ENCODE measurements at regions not wholly inside any gene's neighbourhood (a gene's known extent, or its start where the extent isn't known, plus 50 kb on each side); places are given as distances from the start of the nearest gene placed in this dataset.

DNA sequence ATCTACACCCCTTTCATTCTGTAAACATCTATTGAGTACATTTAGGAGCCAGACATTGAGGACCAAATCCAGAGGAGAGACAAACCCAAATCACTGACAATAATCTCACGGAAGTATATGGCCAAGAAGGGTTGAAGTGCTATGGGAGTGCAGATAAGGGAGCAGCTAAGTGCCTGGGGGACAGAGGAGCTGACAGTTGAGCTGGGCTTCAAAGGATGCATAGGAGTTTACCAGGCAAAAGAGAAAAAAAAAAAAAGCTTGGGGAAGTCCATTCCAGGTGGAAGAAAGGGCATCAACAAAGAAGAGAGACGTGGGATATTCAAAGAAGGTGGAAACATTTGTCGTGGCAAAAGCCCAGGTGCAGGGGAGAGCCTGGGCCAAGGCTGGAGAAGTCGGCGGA, 60.5 kb upstream of the NANOS1 start:
- no peak overlapping the region for H4K8ac ChIP-seq (ENCODE audit: low read depth, low read length)
- H2AK5ac ChIP-seq (ENCODE audit: low read length) = no peak overlapping the region

DNA sequence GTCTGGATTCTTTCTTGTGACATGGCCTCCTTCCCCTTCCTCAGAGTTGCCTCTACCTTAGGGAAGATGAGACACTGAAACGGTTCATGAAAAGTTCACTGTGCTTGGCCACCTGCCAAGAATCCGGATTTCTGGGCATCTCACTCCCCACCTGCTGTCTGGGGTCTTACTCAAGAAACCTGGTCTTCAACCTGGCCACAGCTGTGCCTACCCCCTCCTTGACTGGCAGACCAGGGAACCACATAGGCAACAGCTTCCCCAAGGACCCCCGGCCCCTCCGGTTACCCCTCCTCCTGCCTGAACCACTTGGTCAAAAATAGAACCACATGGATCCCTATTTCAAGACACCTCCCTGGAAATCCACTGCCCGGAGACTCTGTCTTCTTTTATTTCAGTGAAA, 58.7 kb upstream of the NANOS1 start:
- Histone ChIP-seq H3K27me3 (ENCODE audit: insufficient read depth, low read length) (no peaks in the 10 kb centered on the region), H3K36me3 (ENCODE audit: control insufficient read depth in 1 of 2, insufficient read depth in 2 of 2, low read length in 2 of 2) (no peaks in the 10 kb centered on the region), H3K4me2 (ENCODE audit: low read length) (no peak overlapping the region), H3K23ac (ENCODE audit: low read length) (no peak overlapping the region), H4K91ac (ENCODE audit: low read depth, low read length) (no peak overlapping the region), H3K27ac (ENCODE audit: low read depth, low read length) (no peak overlapping the region), H3K9me3 (ENCODE audit: insufficient read depth, low read depth, low read length) (peaks cover 2% of the 10 kb centered on the region), H2AK5ac (ENCODE audit: low read length) (no peak overlapping the region), H3K4me3 (ENCODE audit: low read depth, low read length) (no peak overlapping the region), H2BK120ac (ENCODE audit: insufficient read depth, low read length, poor library complexity) (no peak overlapping the region), H3K4ac (ENCODE audit: low read depth, low read length) (no peak overlapping the region), H3K79me1 (ENCODE audit: low read length) (peaks cover 2% of the 10 kb centered on the region), H3K18ac (ENCODE audit: low read length) (no peak overlapping the region), H2BK12ac (ENCODE audit: low read length) (no peak overlapping the region), H3K9ac (ENCODE audit: low read length) (no peak overlapping the region), H4K12ac (ENCODE audit: low read depth, low read length) (no peak overlapping the region), H4K8ac (ENCODE audit: low read depth, low read length) (no peak overlapping the region), H3K4me1 (ENCODE audit: control insufficient read depth in 1 of 2, insufficient read depth in 2 of 2, low read length in 2 of 2) (peaks cover 4 to 7% of the 10 kb centered on the region in 2 experiments), H3K79me2 (ENCODE audit: control insufficient read depth, insufficient read depth, low read length, poor library complexity) (no peaks in the 10 kb centered on the region), H2AFZ (ENCODE audit: insufficient read depth, low read length, poor library complexity) (no peak overlapping the region), H3K14ac (ENCODE audit: low read length) (no peak overlapping the region), H2BK5ac (ENCODE audit: low read depth, low read length, poor library complexity) (no peak overlapping the region)
- no peak for DNase-seq
- WGBS (ENCODE audit: extremely low coverage, insufficient coverage, insufficient read length) = no CpG with 5 or more reads among the region's 5 CpGs

More for the DNA sequence above, 60.5 kb upstream of the NANOS1 start:
- H3K4ac ChIP-seq (ENCODE audit: low read depth, low read length) = no peak overlapping the region
- H2BK5ac ChIP-seq (ENCODE audit: low read depth, low read length, poor library complexity) = no peak overlapping the region
- no peak overlapping the region for H2AFZ ChIP-seq (ENCODE audit: insufficient read depth, low read length, poor library complexity)
- peaks cover 2% of the 10 kb centered on the region for H3K79me1 ChIP-seq (ENCODE audit: low read length)
- no peak overlapping the region for H2BK12ac ChIP-seq (ENCODE audit: low read length)
- H3K18ac ChIP-seq (ENCODE audit: low read length) = no peak overlapping the region
- H3K9ac ChIP-seq (ENCODE audit: low read length) = no peak overlapping the region
- no CpG with 5 or more reads among the region's 5 CpGs for WGBS (ENCODE audit: extremely low coverage, insufficient coverage, insufficient read length)
- no peak overlapping the region for H3K23ac ChIP-seq (ENCODE audit: low read length)
- H4K12ac ChIP-seq (ENCODE audit: low read depth, low read length) = no peak overlapping the region
- no peak overlapping the region for H4K91ac ChIP-seq (ENCODE audit: low read depth, low read length)
- H3K14ac ChIP-seq (ENCODE audit: low read length) = no peak overlapping the region
- H3K4me3 ChIP-seq (ENCODE audit: low read depth, low read length) = no peak overlapping the region
- no peaks in the 10 kb centered on the region for H3K79me2 ChIP-seq (ENCODE audit: control insufficient read depth, insufficient read depth, low read length, poor library complexity)
- H3K27me3 ChIP-seq (ENCODE audit: insufficient read depth, low read length) = no peaks in the 10 kb centered on the region
- no peak overlapping the region for H3K4me2 ChIP-seq (ENCODE audit: low read length)
- peaks cover under 1% of the 10 kb centered on the region for H3K9me3 ChIP-seq (ENCODE audit: insufficient read depth, low read depth, low read length)
- H2BK120ac ChIP-seq (ENCODE audit: insufficient read depth, low read length, poor library complexity) = no peak overlapping the region
- no peak for DNase-seq
- peaks cover 9 to 12% of the 10 kb centered on the region in 2 experiments for H3K4me1 ChIP-seq (ENCODE audit: control insufficient read depth in 1 of 2, insufficient read depth in 2 of 2, low read length in 2 of 2)
- H3K36me3 ChIP-seq (ENCODE audit: control insufficient read depth in 1 of 2, insufficient read depth in 2 of 2, low read length in 2 of 2) = no peaks in the 10 kb centered on the region
- no peak overlapping the region for H3K27ac ChIP-seq (ENCODE audit: low read depth, low read length)

DNA sequence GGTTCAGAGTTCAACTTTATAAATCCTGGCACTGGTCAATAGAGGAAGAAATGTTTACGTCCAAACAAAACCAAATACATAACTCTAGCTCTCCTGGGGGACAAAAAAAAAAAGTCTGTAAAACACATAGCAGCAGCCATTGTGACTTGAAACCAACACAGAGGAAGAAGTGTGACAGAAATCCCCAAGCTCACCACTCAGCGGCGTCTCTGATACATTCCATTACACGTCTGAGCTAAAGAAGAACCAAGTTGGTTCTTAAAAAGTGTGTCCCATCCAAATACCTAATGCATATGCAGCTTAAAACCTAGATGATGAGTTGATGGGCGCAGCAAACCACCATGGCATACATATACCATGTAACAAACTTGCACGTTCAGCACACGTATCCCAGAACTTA, 58.3 kb upstream of the NANOS1 start:
- no peak for DNase-seq
- Histone ChIP-seq H3K4me2 (ENCODE audit: low read length) (no peak overlapping the region), H4K12ac (ENCODE audit: low read depth, low read length) (no peak overlapping the region), H3K4me3 (ENCODE audit: low read depth, low read length) (no peak overlapping the region), H2BK12ac (ENCODE audit: low read length) (no peak overlapping the region), H3K36me3 (ENCODE audit: control insufficient read depth in 1 of 2, insufficient read depth in 2 of 2, low read length in 2 of 2) (no peaks in the 10 kb centered on the region), H2AFZ (ENCODE audit: insufficient read depth, low read length, poor library complexity) (no peak overlapping the region), H3K9ac (ENCODE audit: low read length) (no peak overlapping the region), H3K4ac (ENCODE audit: low read depth, low read length) (no peak overlapping the region), H3K79me2 (ENCODE audit: control insufficient read depth, insufficient read depth, low read length, poor library complexity) (no peaks in the 10 kb centered on the region), H3K23ac (ENCODE audit: low read length) (no peak overlapping the region), H4K8ac (ENCODE audit: low read depth, low read length) (no peak overlapping the region), H3K27me3 (ENCODE audit: insufficient read depth, low read length) (no peaks in the 10 kb centered on the region), H3K18ac (ENCODE audit: low read length) (no peak overlapping the region), H3K27ac (ENCODE audit: low read depth, low read length) (no peak overlapping the region), H3K4me1 (ENCODE audit: control insufficient read depth in 1 of 2, insufficient read depth in 2 of 2, low read length in 2 of 2) (peaks cover 4 to 5% of the 10 kb centered on the region in 2 experiments), H3K79me1 (ENCODE audit: low read length) (peaks cover 2% of the 10 kb centered on the region), H2BK120ac (ENCODE audit: insufficient read depth, low read length, poor library complexity) (no peak overlapping the region), H3K14ac (ENCODE audit: low read length) (no peak overlapping the region), H4K91ac (ENCODE audit: low read depth, low read length) (no peak overlapping the region), H3K9me3 (ENCODE audit: insufficient read depth, low read depth, low read length) (peaks cover 2% of the 10 kb centered on the region), H2AK5ac (ENCODE audit: low read length) (no peak overlapping the region), H2BK5ac (ENCODE audit: low read depth, low read length, poor library complexity) (no peak overlapping the region)
- WGBS (ENCODE audit: extremely low coverage, insufficient coverage, insufficient read length) = no CpG with 5 or more reads among the region's 7 CpGs

DNA sequence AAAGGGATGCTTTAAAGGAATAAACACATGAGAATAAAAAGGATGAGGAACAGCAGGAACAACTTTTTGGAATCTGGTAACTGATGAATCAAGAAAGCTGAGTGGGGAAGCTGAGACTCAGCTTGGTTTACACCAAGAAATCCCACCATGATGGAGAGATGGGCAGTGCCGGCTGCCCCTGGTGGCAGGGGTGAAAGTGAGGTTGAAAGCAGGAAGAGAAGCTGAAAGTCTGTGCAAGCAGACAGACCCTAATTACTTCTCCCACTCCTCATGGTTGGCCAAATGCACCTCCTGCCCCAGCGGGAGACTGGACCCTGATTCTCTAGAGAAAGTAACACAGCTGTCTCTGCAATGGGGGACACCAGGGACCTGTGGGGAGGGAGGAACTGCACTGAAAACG, 57.6 kb upstream of the NANOS1 start:
- H3K14ac ChIP-seq (ENCODE audit: low read length) = no peak overlapping the region
- H3K27ac ChIP-seq (ENCODE audit: low read depth, low read length) = no peak overlapping the region
- no CpG with 5 or more reads among the region's 3 CpGs for WGBS (ENCODE audit: extremely low coverage, insufficient coverage, insufficient read length)
- no peak overlapping the region for H3K18ac ChIP-seq (ENCODE audit: low read length)
- H3K4me3 ChIP-seq (ENCODE audit: low read depth, low read length) = no peak overlapping the region
- no peak overlapping the region for H4K12ac ChIP-seq (ENCODE audit: low read depth, low read length)
- H2BK5ac ChIP-seq (ENCODE audit: low read depth, low read length, poor library complexity) = no peak overlapping the region
- H4K8ac ChIP-seq (ENCODE audit: low read depth, low read length) = no peak overlapping the region
- H4K91ac ChIP-seq (ENCODE audit: low read depth, low read length) = no peak overlapping the region
- no peaks in the 10 kb centered on the region for H3K79me2 ChIP-seq (ENCODE audit: control insufficient read depth, insufficient read depth, low read length, poor library complexity)
- no peak overlapping the region for H2BK12ac ChIP-seq (ENCODE audit: low read length)
- H3K4me1 ChIP-seq (ENCODE audit: control insufficient read depth in 1 of 2, insufficient read depth in 2 of 2, low read length in 2 of 2) = peaks cover under 1% of the 10 kb centered on the region in 2 experiments
- no peaks in the 10 kb centered on the region for H3K79me1 ChIP-seq (ENCODE audit: low read length)
- no peak overlapping the region for H3K23ac ChIP-seq (ENCODE audit: low read length)
- H2AFZ ChIP-seq (ENCODE audit: insufficient read depth, low read length, poor library complexity) = no peak overlapping the region
- no peak overlapping the region for H3K9ac ChIP-seq (ENCODE audit: low read length)
- H3K4ac ChIP-seq (ENCODE audit: low read depth, low read length) = no peak overlapping the region
- H3K4me2 ChIP-seq (ENCODE audit: low read length) = no peak overlapping the region
- peaks cover 2% of the 10 kb centered on the region for H3K9me3 ChIP-seq (ENCODE audit: insufficient read depth, low read depth, low read length)
- no peaks in the 10 kb centered on the region for H3K36me3 ChIP-seq (ENCODE audit: control insufficient read depth in 1 of 2, insufficient read depth in 2 of 2, low read length in 2 of 2)
- no peaks in the 10 kb centered on the region for H3K27me3 ChIP-seq (ENCODE audit: insufficient read depth, low read length)
- no peak overlapping the region for H2AK5ac ChIP-seq (ENCODE audit: low read length)
- H2BK120ac ChIP-seq (ENCODE audit: insufficient read depth, low read length, poor library complexity) = no peak overlapping the region
- DNase-seq = no peak

Data from trophoblast cell (in vitro differentiated cells and primary cell).